ENCODE measurements at regions not wholly inside any gene's neighbourhood (a gene's known extent, or its start where the extent isn't known, plus 50 kb on each side); places are given as distances from the start of the nearest gene placed in this dataset.

GRCh38 chr13:27001705-27002104, 169.9 kb downstream of the USP12 start:
- peaks cover 0 to 3% (median 0%) of the 10 kb centered on the region in 3 donors for H3K9me3 ChIP-seq
- no peaks in the 10 kb centered on the region for H3K36me3 ChIP-seq
- WGBS, 2 donors (ENCODE audit: low coverage in 1 of 2) = 80% methylated on average over 1 of the region's 6 CpGs; no CpG with 5 or more reads in 1 of the 2 donors
- no peak for TF ChIP-seq POLR2A (IDR thresholded peaks at IDR 0.05)
- no peak for TF ChIP-seq CTCF (IDR thresholded peaks at IDR 0.05)
- TF ChIP-seq EP300 (IDR thresholded peaks at IDR 0.05) = no peak
- no peak for TF ChIP-seq POLR2AphosphoS5 (IDR thresholded peaks at IDR 0.05)
- no peak overlapping the region for H3K27ac ChIP-seq
- ATAC-seq = no peak
- H3K4me1 ChIP-seq = peaks cover 0 to 31% (median 14%) of the 10 kb centered on the region in 3 donors
- no peak overlapping the region for H3K4me3 ChIP-seq
- H3K27me3 ChIP-seq = no peaks in the 10 kb centered on the region

GRCh38 chr13:27000686-27001085, 170.9 kb downstream of the USP12 start:
- H3K9me3 ChIP-seq = peaks cover 0 to 3% (median 0%) of the 10 kb centered on the region in 3 donors
- 33% methylated on average over 3 of the region's 6 CpGs; no CpG with 5 or more reads in 1 of the 2 donors for WGBS, 2 donors (ENCODE audit: low coverage in 1 of 2)
- no peak for TF ChIP-seq CTCF (IDR thresholded peaks at IDR 0.05)
- TF ChIP-seq POLR2A (IDR thresholded peaks at IDR 0.05) = no peak
- TF ChIP-seq POLR2AphosphoS5 (IDR thresholded peaks at IDR 0.05) = no peak
- no peak for TF ChIP-seq EP300 (IDR thresholded peaks at IDR 0.05)
- no peaks in the 10 kb centered on the region for H3K36me3 ChIP-seq
- H3K27ac ChIP-seq = no peak overlapping the region
- H3K4me3 ChIP-seq = no peak overlapping the region
- no peaks in the 10 kb centered on the region for H3K27me3 ChIP-seq
- peaks cover 0 to 21% (median 7%) of the 10 kb centered on the region in 3 donors for H3K4me1 ChIP-seq
- ATAC-seq = no peak

GRCh38 chr13:26999499-26999898, 172.1 kb downstream of the USP12 start:
- 70 to 89% methylated on average over 3 to 7 of the region's 7 CpGs for WGBS, 2 donors (ENCODE audit: low coverage in 1 of 2)
- H3K27me3 ChIP-seq = no peaks in the 10 kb centered on the region
- H3K9me3 ChIP-seq = peaks cover 0 to 3% (median 0%) of the 10 kb centered on the region in 3 donors
- H3K4me3 ChIP-seq = no peak overlapping the region
- TF ChIP-seq POLR2AphosphoS5 (IDR thresholded peaks at IDR 0.05) (no peak), POLR2A (IDR thresholded peaks at IDR 0.05) (no peak), EP300 (IDR thresholded peaks at IDR 0.05) (no peak), CTCF (IDR thresholded peaks at IDR 0.05) (no peak)
- peaks cover 0 to 17% (median 0%) of the 10 kb centered on the region in 3 donors for H3K4me1 ChIP-seq
- no peak for ATAC-seq
- no peak overlapping the region for H3K27ac ChIP-seq
- no peaks in the 10 kb centered on the region for H3K36me3 ChIP-seq

- 46 to 69% methylated on average over 5 to 7 of the region's 8 CpGs for WGBS, 2 donors (ENCODE audit: low coverage in 1 of 2)
- H3K36me3 ChIP-seq = no peaks in the 10 kb centered on the region
- H3K4me3 ChIP-seq = no peak overlapping the region
- TF ChIP-seq CTCF (IDR thresholded peaks at IDR 0.05) = no peak
- ATAC-seq = no peak
- H3K9me3 ChIP-seq = peaks cover 0 to 3% (median 0%) of the 10 kb centered on the region in 3 donors
- no peak overlapping the region for H3K27ac ChIP-seq
- peaks cover 0 to 27% (median 0%) of the 10 kb centered on the region in 3 donors for H3K4me1 ChIP-seq
- H3K27me3 ChIP-seq = no peaks in the 10 kb centered on the region
Observed at GRCh38 chr13:26998292-26998691, 173.3 kb downstream of the USP12 start.

- 59 to 84% methylated on average over 6 of the region's 6 CpGs for WGBS, 2 donors (ENCODE audit: low coverage in 1 of 2)
- Histone ChIP-seq H3K27me3 (no peaks in the 10 kb centered on the region), H3K9me3 (no peaks in the 10 kb centered on the region), H3K4me3 (no peak overlapping the region), H3K4me1 (peaks cover 0 to 35% (median 4%) of the 10 kb centered on the region in 3 donors), H3K27ac (no peak overlapping the region), H3K36me3 (no peaks in the 10 kb centered on the region)
- TF ChIP-seq CTCF (IDR thresholded peaks at IDR 0.05) (no peak), POLR2A (IDR thresholded peaks at IDR 0.05) (no peak), POLR2AphosphoS5 (IDR thresholded peaks at IDR 0.05) (no peak), EP300 (IDR thresholded peaks at IDR 0.05) (no peak)
- no peak for ATAC-seq
Observed at GRCh38 chr13:26996965-26997752, 174.5 kb downstream of the USP12 start.

Measured in gastroesophageal sphincter (tissue), 4 donors.